SK-N-SH treated with all-trans-retinoic acid at 6 μM for 48 hours (cell line): ENCODE measurements at regions not wholly inside any gene's neighbourhood (a gene's known extent, or its start where the extent isn't known, plus 50 kb on each side); places are given as distances from the start of the nearest gene placed in this dataset.

Experiments
- ATAC-seq: fragments of 200-7000 bp; cut with Tn5 transposase; 3 replicates; pipeline ENCODE4 v1.9.1; 2020; ENCODE audit warnings: mild to moderate bottlenecking, moderate library complexity
- ARNTL ChIP-seq: fragments of 450-650 bp; formaldehyde crosslinking; IDR thresholded peaks from 2 replicates; pipeline ENCODE4 v1.5.0; 2020; ENCODE audit warnings: low read depth, mild to moderate bottlenecking, moderate library complexity, borderline replicate concordance
- GLIS3 ChIP-seq: fragments of 250-450 bp; sonication (Bioruptor Pico); IDR thresholded peaks from 2 replicates; pipeline ENCODE4 v1.5.0; 2020; ENCODE audit warnings: mild to moderate bottlenecking, moderate library complexity
- ISL1 ChIP-seq: fragments of 250-450 bp; sonication (Bioruptor Pico); IDR thresholded peaks from 2 replicates; pipeline ENCODE4 v2.1.2; 2022; ENCODE audit warnings: mild to moderate bottlenecking, moderate library complexity
- PPARA ChIP-seq: fragments of 250-450 bp; sonication (Bioruptor Pico); IDR thresholded peaks from 2 replicates; pipeline ENCODE4 v1.5.0; 2020; ENCODE audit warnings: mild to moderate bottlenecking, borderline replicate concordance
- RARB ChIP-seq: fragments of 250-450 bp; sonication (Bioruptor Pico); IDR thresholded peaks from 2 replicates; pipeline ENCODE4 v1.8.0; 2021; ENCODE audit warnings: mild to moderate bottlenecking, moderate library complexity
- TCF4 ChIP-seq: fragments of 250-450 bp; sonication (Bioruptor Pico); IDR thresholded peaks from 2 replicates; pipeline ENCODE4 v1.8.0; 2021; ENCODE audit warnings: mild to moderate bottlenecking, moderate library complexity, borderline replicate concordance
- TOX ChIP-seq: fragments of 250-450 bp; sonication (Bioruptor Pico); IDR thresholded peaks from 2 replicates; pipeline ENCODE4 v1.8.0; 2021; ENCODE audit warnings: mild to moderate bottlenecking, moderate library complexity, borderline replicate concordance
- ZFP3 ChIP-seq: fragments of 250-450 bp; sonication (Bioruptor Pico); IDR thresholded peaks from 2 replicates; pipeline ENCODE4 v1.5.0; 2020; ENCODE audit warnings: mild to moderate bottlenecking, moderate library complexity
- ZNF70 ChIP-seq: fragments of 450-650 bp; formaldehyde crosslinking; IDR thresholded peaks from 2 replicates; pipeline ENCODE4 v1.5.0; 2020; ENCODE audit warnings: mild to moderate bottlenecking, moderate library complexity
- ZNF8 ChIP-seq: fragments of 450-650 bp; formaldehyde crosslinking; IDR thresholded peaks from 2 replicates; pipeline ENCODE4 v1.5.0; 2020; ENCODE audit warnings: mild to moderate bottlenecking, moderate library complexity
- TF ChIP-seq, protein P1 (sequence below): fragments of 250-450 bp; sonication (Bioruptor Pico); IDR thresholded peaks from 2 replicates; pipeline ENCODE4 v1.5.0; 2020; ENCODE audit warnings: mild to moderate bottlenecking, moderate library complexity
- TF ChIP-seq, protein P2 (sequence below): fragments of 250-450 bp; sonication (Bioruptor Pico); IDR thresholded peaks from 2 replicates; pipeline ENCODE4 v1.8.0; 2021; ENCODE audit warnings: low read depth, mild to moderate bottlenecking, moderate library complexity, borderline replicate concordance
- TF ChIP-seq, protein P3 (sequence below): fragments of 250-450 bp; sonication (Bioruptor Pico); IDR thresholded peaks from 2 replicates; pipeline ENCODE4 v1.5.1; 2021; ENCODE audit warnings: mild to moderate bottlenecking, moderate library complexity
- TF ChIP-seq, protein P4 (sequence below): fragments of 250-450 bp; sonication (Bioruptor Pico); IDR thresholded peaks from 2 replicates; pipeline ENCODE4 v1.5.1; 2020; ENCODE audit warnings: low read depth, mild to moderate bottlenecking, moderate library complexity
- TF ChIP-seq, protein P5 (sequence below): fragments of 250-450 bp; sonication (Bioruptor Pico); IDR thresholded peaks from 2 replicates; pipeline ENCODE4 v1.8.0; 2020; ENCODE audit warnings: mild to moderate bottlenecking, moderate library complexity, borderline replicate concordance

DNA sequence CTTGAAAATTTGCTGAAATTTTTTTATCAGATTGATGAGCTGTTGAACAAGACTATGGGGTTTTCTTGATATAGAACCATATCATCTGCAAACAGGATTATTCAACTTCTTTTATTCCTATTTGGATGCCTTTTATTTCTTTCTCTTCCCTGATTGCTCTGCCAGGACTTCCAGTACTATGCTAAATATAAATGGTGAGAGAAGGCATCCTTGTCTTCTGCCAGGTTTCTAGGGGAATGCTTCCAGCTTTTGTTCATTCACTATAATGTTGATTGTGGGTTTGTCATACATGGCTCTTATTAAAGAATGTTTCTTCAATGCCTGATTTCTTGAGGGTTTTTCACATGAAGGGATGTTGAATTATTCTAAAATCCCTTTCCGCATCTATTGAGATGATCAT is 1139.5 kb downstream of the FAM133A start:
- TF ChIP-seq, protein P1, sequence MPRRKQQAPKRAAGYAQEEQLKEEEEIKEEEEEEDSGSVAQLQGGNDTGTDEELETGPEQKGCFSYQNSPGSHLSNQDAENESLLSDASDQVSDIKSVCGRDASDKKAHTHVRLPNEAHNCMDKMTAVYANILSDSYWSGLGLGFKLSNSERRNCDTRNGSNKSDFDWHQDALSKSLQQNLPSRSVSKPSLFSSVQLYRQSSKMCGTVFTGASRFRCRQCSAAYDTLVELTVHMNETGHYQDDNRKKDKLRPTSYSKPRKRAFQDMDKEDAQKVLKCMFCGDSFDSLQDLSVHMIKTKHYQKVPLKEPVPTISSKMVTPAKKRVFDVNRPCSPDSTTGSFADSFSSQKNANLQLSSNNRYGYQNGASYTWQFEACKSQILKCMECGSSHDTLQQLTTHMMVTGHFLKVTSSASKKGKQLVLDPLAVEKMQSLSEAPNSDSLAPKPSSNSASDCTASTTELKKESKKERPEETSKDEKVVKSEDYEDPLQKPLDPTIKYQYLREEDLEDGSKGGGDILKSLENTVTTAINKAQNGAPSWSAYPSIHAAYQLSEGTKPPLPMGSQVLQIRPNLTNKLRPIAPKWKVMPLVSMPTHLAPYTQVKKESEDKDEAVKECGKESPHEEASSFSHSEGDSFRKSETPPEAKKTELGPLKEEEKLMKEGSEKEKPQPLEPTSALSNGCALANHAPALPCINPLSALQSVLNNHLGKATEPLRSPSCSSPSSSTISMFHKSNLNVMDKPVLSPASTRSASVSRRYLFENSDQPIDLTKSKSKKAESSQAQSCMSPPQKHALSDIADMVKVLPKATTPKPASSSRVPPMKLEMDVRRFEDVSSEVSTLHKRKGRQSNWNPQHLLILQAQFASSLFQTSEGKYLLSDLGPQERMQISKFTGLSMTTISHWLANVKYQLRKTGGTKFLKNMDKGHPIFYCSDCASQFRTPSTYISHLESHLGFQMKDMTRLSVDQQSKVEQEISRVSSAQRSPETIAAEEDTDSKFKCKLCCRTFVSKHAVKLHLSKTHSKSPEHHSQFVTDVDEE (CRISPR knock-in tag), result no peak
- ATAC-seq, result no peak

DNA sequence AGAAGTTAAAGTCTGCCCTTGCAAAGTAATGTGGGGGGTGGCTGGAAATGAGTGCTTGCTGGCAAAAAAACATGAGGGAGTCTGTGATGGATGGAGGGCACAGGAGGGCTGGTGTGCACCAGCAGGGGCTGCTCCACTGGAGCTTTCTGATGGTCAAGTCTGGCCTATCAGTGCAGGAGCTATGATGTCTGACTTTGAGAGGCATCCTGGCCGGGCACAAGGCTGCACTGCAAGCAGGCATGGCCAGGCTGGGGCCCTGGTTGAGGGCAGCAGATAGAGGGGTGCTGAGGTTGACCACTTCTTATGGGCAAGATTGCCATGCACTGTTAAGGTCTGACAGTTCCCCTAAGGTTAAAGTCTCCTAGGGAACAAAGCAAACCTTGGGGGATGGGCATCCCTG is 1140.2 kb downstream of the FAM133A start:
- no peak for ATAC-seq

DNA sequence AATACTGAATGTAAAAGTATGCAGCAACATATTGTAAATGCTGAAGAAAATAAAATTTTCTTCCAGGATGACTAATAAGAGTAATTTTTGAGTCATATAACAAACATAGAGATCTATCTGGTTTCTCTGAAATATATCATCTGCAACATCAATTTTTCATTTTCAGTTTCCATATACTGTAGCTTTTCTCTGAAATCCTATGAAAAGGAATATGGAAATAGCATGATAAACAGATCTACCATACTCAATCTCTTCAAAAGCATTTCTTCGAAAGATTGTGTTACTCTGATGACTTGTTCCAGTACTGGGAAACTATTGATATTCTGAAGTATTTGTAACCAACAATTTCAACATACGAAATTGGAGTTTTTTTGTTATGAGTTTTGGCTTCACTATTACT is 1156.7 kb downstream of the FAM133A start:
- TF ChIP-seq, protein P2, sequence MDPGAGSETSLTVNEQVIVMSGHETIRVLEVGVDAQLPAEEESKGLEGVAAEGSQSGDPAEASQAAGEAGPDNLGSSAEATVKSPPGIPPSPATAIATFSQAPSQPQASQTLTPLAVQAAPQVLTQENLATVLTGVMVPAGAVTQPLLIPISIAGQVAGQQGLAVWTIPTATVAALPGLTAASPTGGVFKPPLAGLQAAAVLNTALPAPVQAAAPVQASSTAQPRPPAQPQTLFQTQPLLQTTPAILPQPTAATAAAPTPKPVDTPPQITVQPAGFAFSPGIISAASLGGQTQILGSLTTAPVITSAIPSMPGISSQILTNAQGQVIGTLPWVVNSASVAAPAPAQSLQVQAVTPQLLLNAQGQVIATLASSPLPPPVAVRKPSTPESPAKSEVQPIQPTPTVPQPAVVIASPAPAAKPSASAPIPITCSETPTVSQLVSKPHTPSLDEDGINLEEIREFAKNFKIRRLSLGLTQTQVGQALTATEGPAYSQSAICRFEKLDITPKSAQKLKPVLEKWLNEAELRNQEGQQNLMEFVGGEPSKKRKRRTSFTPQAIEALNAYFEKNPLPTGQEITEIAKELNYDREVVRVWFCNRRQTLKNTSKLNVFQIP, result no peak
- TF ChIP-seq, protein P3, sequence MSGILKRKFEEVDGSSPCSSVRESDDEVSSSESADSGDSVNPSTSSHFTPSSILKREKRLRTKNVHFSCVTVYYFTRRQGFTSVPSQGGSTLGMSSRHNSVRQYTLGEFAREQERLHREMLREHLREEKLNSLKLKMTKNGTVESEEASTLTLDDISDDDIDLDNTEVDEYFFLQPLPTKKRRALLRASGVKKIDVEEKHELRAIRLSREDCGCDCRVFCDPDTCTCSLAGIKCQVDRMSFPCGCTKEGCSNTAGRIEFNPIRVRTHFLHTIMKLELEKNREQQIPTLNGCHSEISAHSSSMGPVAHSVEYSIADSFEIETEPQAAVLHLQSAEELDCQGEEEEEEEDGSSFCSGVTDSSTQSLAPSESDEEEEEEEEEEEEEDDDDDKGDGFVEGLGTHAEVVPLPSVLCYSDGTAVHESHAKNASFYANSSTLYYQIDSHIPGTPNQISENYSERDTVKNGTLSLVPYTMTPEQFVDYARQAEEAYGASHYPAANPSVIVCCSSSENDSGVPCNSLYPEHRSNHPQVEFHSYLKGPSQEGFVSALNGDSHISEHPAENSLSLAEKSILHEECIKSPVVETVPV (CRISPR knock-in tag), result no peak
- TF ChIP-seq TOX, result no peak
- no peak for TF ChIP-seq ISL1 (CRISPR knock-in tag)
- TF ChIP-seq ARNTL (CRISPR knock-in tag), result no peak
- TF ChIP-seq TCF4 (CRISPR knock-in tag), result no peak
- TF ChIP-seq, protein P4, sequence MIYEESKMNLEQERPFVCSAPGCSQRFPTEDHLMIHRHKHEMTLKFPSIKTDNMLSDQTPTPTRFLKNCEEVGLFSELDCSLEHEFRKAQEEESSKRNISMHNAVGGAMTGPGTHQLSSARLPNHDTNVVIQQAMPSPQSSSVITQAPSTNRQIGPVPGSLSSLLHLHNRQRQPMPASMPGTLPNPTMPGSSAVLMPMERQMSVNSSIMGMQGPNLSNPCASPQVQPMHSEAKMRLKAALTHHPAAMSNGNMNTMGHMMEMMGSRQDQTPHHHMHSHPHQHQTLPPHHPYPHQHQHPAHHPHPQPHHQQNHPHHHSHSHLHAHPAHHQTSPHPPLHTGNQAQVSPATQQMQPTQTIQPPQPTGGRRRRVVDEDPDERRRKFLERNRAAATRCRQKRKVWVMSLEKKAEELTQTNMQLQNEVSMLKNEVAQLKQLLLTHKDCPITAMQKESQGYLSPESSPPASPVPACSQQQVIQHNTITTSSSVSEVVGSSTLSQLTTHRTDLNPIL (CRISPR knock-in tag), result no peak
- TF ChIP-seq GLIS3 (CRISPR knock-in tag), result no peak
- TF ChIP-seq ZFP3 (CRISPR knock-in tag), result no peak
- TF ChIP-seq ZNF70 (CRISPR knock-in tag), result no peak
- TF ChIP-seq ZNF8 (CRISPR knock-in tag), result no peak

More for the DNA sequence above, 1140.2 kb downstream of the FAM133A start:
- TF ChIP-seq RARB (CRISPR knock-in tag), result no peak
- no peak for TF ChIP-seq PPARA
- TF ChIP-seq, protein P1 (CRISPR knock-in tag), result no peak
- no peak for TF ChIP-seq ISL1 (CRISPR knock-in tag)
- TF ChIP-seq, protein P5, sequence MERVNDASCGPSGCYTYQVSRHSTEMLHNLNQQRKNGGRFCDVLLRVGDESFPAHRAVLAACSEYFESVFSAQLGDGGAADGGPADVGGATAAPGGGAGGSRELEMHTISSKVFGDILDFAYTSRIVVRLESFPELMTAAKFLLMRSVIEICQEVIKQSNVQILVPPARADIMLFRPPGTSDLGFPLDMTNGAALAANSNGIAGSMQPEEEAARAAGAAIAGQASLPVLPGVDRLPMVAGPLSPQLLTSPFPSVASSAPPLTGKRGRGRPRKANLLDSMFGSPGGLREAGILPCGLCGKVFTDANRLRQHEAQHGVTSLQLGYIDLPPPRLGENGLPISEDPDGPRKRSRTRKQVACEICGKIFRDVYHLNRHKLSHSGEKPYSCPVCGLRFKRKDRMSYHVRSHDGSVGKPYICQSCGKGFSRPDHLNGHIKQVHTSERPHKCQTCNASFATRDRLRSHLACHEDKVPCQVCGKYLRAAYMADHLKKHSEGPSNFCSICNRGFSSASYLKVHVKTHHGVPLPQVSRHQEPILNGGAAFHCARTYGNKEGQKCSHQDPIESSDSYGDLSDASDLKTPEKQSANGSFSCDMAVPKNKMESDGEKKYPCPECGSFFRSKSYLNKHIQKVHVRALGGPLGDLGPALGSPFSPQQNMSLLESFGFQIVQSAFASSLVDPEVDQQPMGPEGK (CRISPR knock-in tag), result no peak
- TF ChIP-seq ZNF8 (CRISPR knock-in tag), result no peak
- TF ChIP-seq, protein P4 (CRISPR knock-in tag), result no peak
- TF ChIP-seq, all 23 proteins: peak for 0

More for the DNA sequence above, 1156.7 kb downstream of the FAM133A start:
- no peak for ATAC-seq
